ENCODE measurements at regions not wholly inside any gene's neighbourhood (a gene's known extent, or its start where the extent isn't known, plus 50 kb on each side); places are given as distances from the start of the nearest gene placed in this dataset.
"Not testable (repeated sequence)": the region's sequence is repeated elsewhere in the genome, so short reads cannot be mapped to it uniquely, and the experiment has no call there.

GRCh38 chr5:116959843-116960242 lies 385.2 kb upstream of the SEMA6A start:
- TF ChIP-seq POLR2AphosphoS5 (IDR thresholded peaks at IDR 0.05; ENCODE audit: low read depth, low read length) (no peak), TAF1 (IDR thresholded peaks at IDR 0.05; ENCODE audit: borderline replicate concordance, low read depth, low read length) (no peak), POLR2A (IDR thresholded peaks at IDR 0.05; ENCODE audit: low read depth, low read length) (no peak)
- DNase-seq (ENCODE audit: insufficient read length) (no peak), FAIRE-seq (no peak)

- DNase-seq (ENCODE audit: insufficient read length) (no peak), FAIRE-seq (no peak)
- TF ChIP-seq POLR2A (IDR thresholded peaks at IDR 0.05; ENCODE audit: low read depth, low read length) (no peak), TAF1 (IDR thresholded peaks at IDR 0.05; ENCODE audit: borderline replicate concordance, low read depth, low read length) (no peak), POLR2AphosphoS5 (IDR thresholded peaks at IDR 0.05; ENCODE audit: low read depth, low read length) (no peak)
These were observed 378.8 kb upstream of the SEMA6A start for GRCh38 chr5:116953251-116953930.

- DNase-seq (ENCODE audit: insufficient read length), result no peak
- no peak for FAIRE-seq
- TF ChIP-seq POLR2AphosphoS5 (IDR thresholded peaks at IDR 0.05; ENCODE audit: low read depth, low read length) (no peak), POLR2A (IDR thresholded peaks at IDR 0.05; ENCODE audit: low read depth, low read length) (no peak), TAF1 (IDR thresholded peaks at IDR 0.05; ENCODE audit: borderline replicate concordance, low read depth, low read length) (no peak)
These were observed 376.6 kb upstream of the SEMA6A start for GRCh38 chr5:116951219-116951618.

GRCh38 chr5:116947691-116948528 lies 373.3 kb upstream of the SEMA6A start:
- FAIRE-seq (peak; percentile 94), DNase-seq (ENCODE audit: insufficient read length) (peak; percentile 13)
- TF ChIP-seq POLR2AphosphoS5 (IDR thresholded peaks at IDR 0.05; ENCODE audit: low read depth, low read length), result no peak
- no peak for TF ChIP-seq TAF1 (IDR thresholded peaks at IDR 0.05; ENCODE audit: borderline replicate concordance, low read depth, low read length)
- TF ChIP-seq POLR2A (IDR thresholded peaks at IDR 0.05; ENCODE audit: low read depth, low read length), result no peak

- not testable (repeated sequence) for FAIRE-seq; DNase-seq (ENCODE audit: insufficient read length)
These were observed 371.2 kb upstream of the SEMA6A start for GRCh38 chr5:116945613-116946382.

GRCh38 chr5:116944183-116944582 lies 369.6 kb upstream of the SEMA6A start:
- FAIRE-seq (no peak), DNase-seq (ENCODE audit: insufficient read length) (no peak)
- TF ChIP-seq POLR2AphosphoS5 (IDR thresholded peaks at IDR 0.05; ENCODE audit: low read depth, low read length) (no peak), TAF1 (IDR thresholded peaks at IDR 0.05; ENCODE audit: borderline replicate concordance, low read depth, low read length) (no peak), POLR2A (IDR thresholded peaks at IDR 0.05; ENCODE audit: low read depth, low read length) (no peak)

- DNase-seq (ENCODE audit: insufficient read length), result no peak
- no peak for FAIRE-seq
- TF ChIP-seq POLR2A (IDR thresholded peaks at IDR 0.05; ENCODE audit: low read depth, low read length) (no peak), TAF1 (IDR thresholded peaks at IDR 0.05; ENCODE audit: borderline replicate concordance, low read depth, low read length) (no peak), POLR2AphosphoS5 (IDR thresholded peaks at IDR 0.05; ENCODE audit: low read depth, low read length) (no peak)
These were observed 368.0 kb upstream of the SEMA6A start for GRCh38 chr5:116942622-116943021.

GRCh38 chr5:116939641-116940040 lies 365.0 kb upstream of the SEMA6A start:
- DNase-seq (ENCODE audit: insufficient read length) (no peak), FAIRE-seq (no peak)

GRCh38 chr5:116938488-116938887 lies 363.9 kb upstream of the SEMA6A start:
- DNase-seq (ENCODE audit: insufficient read length) (no peak), FAIRE-seq (no peak)
- no peak for TF ChIP-seq POLR2AphosphoS5 (IDR thresholded peaks at IDR 0.05; ENCODE audit: low read depth, low read length)
- no peak for TF ChIP-seq TAF1 (IDR thresholded peaks at IDR 0.05; ENCODE audit: borderline replicate concordance, low read depth, low read length)
- TF ChIP-seq POLR2A (IDR thresholded peaks at IDR 0.05; ENCODE audit: low read depth, low read length), result no peak

More at GRCh38 chr5:116939641-116940040, 365.0 kb upstream of the SEMA6A start:
- no peak for TF ChIP-seq POLR2AphosphoS5 (IDR thresholded peaks at IDR 0.05; ENCODE audit: low read depth, low read length)
- no peak for TF ChIP-seq TAF1 (IDR thresholded peaks at IDR 0.05; ENCODE audit: borderline replicate concordance, low read depth, low read length)
- no peak for TF ChIP-seq POLR2A (IDR thresholded peaks at IDR 0.05; ENCODE audit: low read depth, low read length)

- DNase-seq (ENCODE audit: insufficient read length) (no peak), FAIRE-seq (no peak)
- TF ChIP-seq POLR2AphosphoS5 (IDR thresholded peaks at IDR 0.05; ENCODE audit: low read depth, low read length) (no peak), TAF1 (IDR thresholded peaks at IDR 0.05; ENCODE audit: borderline replicate concordance, low read depth, low read length) (no peak), POLR2A (IDR thresholded peaks at IDR 0.05; ENCODE audit: low read depth, low read length) (no peak)
These were observed 361.0 kb upstream of the SEMA6A start for GRCh38 chr5:116935561-116936162.

- no peak for DNase-seq (ENCODE audit: insufficient read length)
- FAIRE-seq, result no peak
These were observed 356.0 kb upstream of the SEMA6A start for GRCh38 chr5:116930616-116931015.

More at GRCh38 chr5:116930616-116931015, 356.0 kb upstream of the SEMA6A start:
- TF ChIP-seq POLR2AphosphoS5 (IDR thresholded peaks at IDR 0.05; ENCODE audit: low read depth, low read length) (no peak), POLR2A (IDR thresholded peaks at IDR 0.05; ENCODE audit: low read depth, low read length) (no peak), TAF1 (IDR thresholded peaks at IDR 0.05; ENCODE audit: borderline replicate concordance, low read depth, low read length) (no peak)

All from GM12892 (cell line).